ENCODE measurements at regions not wholly inside any gene's neighbourhood (a gene's known extent, or its start where the extent isn't known, plus 50 kb on each side); places are given as distances from the start of the nearest gene placed in this dataset.

DNA sequence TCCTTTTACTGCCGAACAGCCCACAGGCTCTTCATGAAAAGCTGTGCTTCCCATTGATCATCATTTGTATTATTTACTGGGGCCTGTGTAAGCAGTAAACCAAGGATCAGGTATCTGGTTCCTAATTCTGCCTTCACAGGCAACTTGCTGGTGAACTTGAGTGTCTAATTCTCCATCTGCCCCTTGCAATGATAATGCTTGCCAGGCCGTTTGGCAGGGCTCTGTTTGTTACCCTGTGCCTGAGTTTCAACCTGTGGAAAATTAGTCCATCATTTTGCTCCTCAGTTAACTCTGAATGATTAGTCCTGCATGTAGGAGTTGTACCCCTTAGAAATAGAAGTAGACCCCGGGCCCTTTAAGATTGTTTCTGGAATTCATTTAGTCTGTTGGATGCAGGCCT lies 298.4 kb upstream of the CADM1 start:
- Mint-ChIP-seq H3K27me3 (ENCODE audit: low read depth) (no peaks in the 10 kb centered on the region), H3K9me3 (peaks cover 5% of the 10 kb centered on the region), H3K27ac (no peak overlapping the region), H3K4me3 (no peak overlapping the region), H3K36me3 (ENCODE audit: low read depth) (no peaks in the 10 kb centered on the region), H3K4me1 (no peaks in the 10 kb centered on the region)
- TF ChIP-seq, protein P1, sequence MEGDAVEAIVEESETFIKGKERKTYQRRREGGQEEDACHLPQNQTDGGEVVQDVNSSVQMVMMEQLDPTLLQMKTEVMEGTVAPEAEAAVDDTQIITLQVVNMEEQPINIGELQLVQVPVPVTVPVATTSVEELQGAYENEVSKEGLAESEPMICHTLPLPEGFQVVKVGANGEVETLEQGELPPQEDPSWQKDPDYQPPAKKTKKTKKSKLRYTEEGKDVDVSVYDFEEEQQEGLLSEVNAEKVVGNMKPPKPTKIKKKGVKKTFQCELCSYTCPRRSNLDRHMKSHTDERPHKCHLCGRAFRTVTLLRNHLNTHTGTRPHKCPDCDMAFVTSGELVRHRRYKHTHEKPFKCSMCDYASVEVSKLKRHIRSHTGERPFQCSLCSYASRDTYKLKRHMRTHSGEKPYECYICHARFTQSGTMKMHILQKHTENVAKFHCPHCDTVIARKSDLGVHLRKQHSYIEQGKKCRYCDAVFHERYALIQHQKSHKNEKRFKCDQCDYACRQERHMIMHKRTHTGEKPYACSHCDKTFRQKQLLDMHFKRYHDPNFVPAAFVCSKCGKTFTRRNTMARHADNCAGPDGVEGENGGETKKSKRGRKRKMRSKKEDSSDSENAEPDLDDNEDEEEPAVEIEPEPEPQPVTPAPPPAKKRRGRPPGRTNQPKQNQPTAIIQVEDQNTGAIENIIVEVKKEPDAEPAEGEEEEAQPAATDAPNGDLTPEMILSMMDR (IDR thresholded peaks at IDR 0.05; ENCODE audit: unreplicated experiment in 3 of 3), result no peak

DNA sequence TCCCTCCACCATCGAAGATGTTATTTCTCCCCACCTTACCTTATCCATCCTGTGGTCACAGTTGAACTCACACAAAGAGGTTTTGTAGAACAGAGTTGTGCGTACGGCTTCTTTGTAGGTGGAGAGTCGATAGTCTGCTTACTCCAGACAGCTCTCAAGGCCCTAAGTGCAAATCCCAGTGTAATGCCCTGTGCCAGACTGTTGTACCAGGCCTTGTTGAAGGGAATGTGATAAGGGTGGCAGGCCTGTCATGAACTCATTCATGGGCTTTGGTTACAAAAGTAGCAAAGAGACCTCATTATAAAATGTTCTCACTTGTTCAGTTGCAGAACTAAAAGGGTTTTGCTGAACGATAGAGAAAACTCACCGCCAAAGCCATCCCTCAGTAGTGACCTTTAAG lies 288.7 kb upstream of the CADM1 start:
- Mint-ChIP-seq H3K4me3 (no peak overlapping the region), H3K9me3 (no peaks in the 10 kb centered on the region), H3K27me3 (ENCODE audit: low read depth) (no peaks in the 10 kb centered on the region), H3K36me3 (ENCODE audit: low read depth) (no peaks in the 10 kb centered on the region), H3K27ac (no peak overlapping the region), H3K4me1 (no peaks in the 10 kb centered on the region)
- TF ChIP-seq, protein P1 (IDR thresholded peaks at IDR 0.05; ENCODE audit: unreplicated experiment in 3 of 3), result no peak

DNA sequence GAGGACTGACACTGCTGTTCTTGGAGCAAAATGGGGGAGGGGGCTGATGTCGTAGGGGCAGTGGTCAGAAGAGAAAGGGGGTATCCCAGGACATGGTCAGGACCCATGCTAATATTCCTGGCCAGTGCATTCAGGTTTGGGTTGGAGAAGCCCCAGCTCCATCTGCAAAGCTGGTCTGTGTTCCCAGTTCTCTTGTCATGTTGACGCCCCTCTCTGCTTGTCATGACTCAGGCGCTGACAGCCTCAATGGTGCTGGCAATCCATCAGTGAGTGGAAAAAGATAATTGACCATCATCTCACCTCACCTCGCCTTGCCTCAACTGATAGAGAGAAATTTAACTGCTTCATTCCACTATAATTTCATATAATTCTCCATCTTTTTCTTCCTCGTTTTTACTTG lies 283.1 kb upstream of the CADM1 start:
- no peaks in the 10 kb centered on the region for H3K36me3 Mint-ChIP-seq (ENCODE audit: low read depth)
- H3K27ac Mint-ChIP-seq, result no peak overlapping the region
- H3K4me1 Mint-ChIP-seq, result peaks cover 8% of the 10 kb centered on the region
- no peaks in the 10 kb centered on the region for H3K27me3 Mint-ChIP-seq (ENCODE audit: low read depth)
- TF ChIP-seq, protein P1 (IDR thresholded peaks at IDR 0.05; ENCODE audit: unreplicated experiment in 3 of 3), result no peak
- H3K9me3 Mint-ChIP-seq, result peaks cover 8% of the 10 kb centered on the region
- no peak overlapping the region for H3K4me3 Mint-ChIP-seq

DNA sequence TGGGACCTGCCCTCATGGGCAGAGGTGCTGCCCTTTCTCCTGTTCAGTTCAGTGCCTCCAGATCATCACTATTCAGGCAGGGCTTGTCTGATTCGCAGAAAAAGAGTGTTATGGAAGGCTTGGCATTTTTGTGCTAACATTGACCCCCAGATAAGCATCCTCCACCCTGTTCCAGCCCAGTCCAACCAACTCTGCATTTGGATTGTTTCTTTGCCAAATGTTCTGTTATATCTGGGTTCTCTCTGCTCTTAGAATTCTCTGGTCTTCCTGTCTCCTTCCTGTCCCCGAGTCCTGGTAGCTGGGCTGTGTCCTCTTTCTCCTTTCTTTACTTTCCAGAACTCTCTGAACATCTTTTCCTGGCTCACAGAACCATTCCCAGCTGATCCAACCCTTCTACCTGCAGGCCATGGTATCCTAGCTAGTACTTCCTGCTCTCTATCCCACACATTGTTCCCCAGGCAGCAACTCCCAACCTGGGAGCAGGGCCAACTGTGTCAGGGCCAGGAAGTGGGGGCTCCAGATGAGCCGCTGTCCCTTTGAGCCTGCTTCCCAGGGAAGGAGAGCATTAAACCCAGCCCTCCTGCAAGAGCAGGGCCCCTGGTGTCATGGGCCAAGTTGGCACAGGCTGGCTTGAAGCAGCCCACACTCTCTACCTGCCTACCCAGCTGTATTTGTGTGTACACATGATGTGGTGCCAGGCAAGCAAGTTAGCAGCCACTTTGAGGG lies 280.7 kb upstream of the CADM1 start:
- Mint-ChIP-seq H3K36me3 (ENCODE audit: low read depth) (no peaks in the 10 kb centered on the region), H3K9me3 (peaks cover 10% of the 10 kb centered on the region), H3K27ac (peak overlapping the region in 2 of 3 experiments; percentile 1 to 6), H3K27me3 (ENCODE audit: low read depth) (no peaks in the 10 kb centered on the region), H3K4me3 (no peak overlapping the region), H3K4me1 (peaks cover 11% of the 10 kb centered on the region)
- TF ChIP-seq, protein P1 (IDR thresholded peaks at IDR 0.05; ENCODE audit: unreplicated experiment in 3 of 3), result no peak

DNA sequence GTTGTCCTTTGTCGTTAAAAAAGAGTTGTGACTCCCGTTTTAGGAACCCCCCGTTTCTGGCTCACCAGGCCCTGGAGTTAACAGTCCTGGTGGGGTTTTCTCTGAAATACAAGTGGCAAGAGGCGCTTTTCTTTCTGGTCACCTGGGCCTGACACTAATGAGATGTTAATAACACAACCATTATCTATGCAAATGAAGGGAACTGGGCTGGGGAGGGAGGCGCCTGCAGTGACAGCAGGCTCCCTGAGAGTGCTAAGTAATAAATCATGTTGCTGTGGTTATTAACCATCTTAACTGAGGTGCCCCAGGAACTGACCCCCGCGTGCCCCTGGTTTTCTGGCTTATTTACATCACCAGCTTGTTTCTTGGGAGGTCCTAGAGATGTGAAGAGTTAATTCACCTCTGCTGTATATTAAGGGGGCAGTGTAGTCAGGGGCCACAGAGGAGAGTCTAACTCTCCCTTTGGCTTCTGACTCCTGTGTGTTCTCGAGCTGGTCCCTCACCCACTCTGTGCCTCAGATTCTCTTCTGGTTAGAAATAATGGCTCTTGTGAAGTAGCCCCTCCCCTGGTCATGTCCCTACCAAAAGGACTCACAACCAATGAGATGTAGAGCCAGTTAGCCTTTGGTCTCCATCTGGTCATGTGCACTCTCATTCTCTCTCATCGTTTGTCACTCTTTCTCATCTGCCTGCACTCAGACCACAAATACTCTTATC lies 276.6 kb upstream of the CADM1 start:
- peaks cover 5% of the 10 kb centered on the region for H3K9me3 Mint-ChIP-seq
- peaks cover 4% of the 10 kb centered on the region for H3K27me3 Mint-ChIP-seq (ENCODE audit: low read depth)
- peaks cover 19% of the 10 kb centered on the region for H3K4me1 Mint-ChIP-seq
- H3K4me3 Mint-ChIP-seq, result no peak overlapping the region
- no peak overlapping the region for H3K27ac Mint-ChIP-seq
- TF ChIP-seq, protein P1 (IDR thresholded peaks at IDR 0.05; ENCODE audit: unreplicated experiment in 3 of 3), result no peak
- no peaks in the 10 kb centered on the region for H3K36me3 Mint-ChIP-seq (ENCODE audit: low read depth)
